HL-60 (cell line): ENCODE measurements at regions not wholly inside any gene's neighbourhood (a gene's known extent, or its start where the extent isn't known, plus 50 kb on each side); places are given as distances from the start of the nearest gene placed in this dataset.

Source experiments
- CTCF ChIP-seq: IDR thresholded peaks from one replicate; pipeline ENCODE4 v1.5.1; 2011; ENCODE audit warnings: low read length, control low read depth, inconsistent platforms; ENCODE audit not compliant: insufficient read depth
- TF ChIP-seq, protein P1 (sequence below): IDR thresholded peaks from 2 replicates; pipeline ENCODE4 v1.6.1; 2012; ENCODE audit warnings: low read depth; ENCODE audit not compliant: insufficient replicate concordance

DNA sequence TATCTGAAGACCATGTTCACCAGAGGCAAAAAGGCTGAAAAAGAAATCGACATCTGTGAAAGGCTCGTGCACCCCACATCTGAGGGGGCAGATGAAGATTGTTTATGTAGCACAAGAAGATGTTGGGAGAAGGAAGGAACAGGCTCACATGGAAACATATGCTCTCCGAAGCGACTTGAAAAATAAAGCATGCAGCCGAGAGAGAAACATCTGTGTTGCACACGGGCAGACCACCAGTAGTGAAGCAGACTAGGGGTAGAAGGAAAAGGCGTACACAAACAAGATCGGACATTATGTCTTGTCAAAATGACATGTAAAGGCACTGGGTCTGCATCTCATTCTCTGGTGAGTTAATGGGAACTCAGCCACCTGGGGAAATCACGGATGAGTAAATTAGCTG lies 356.5 kb downstream of the ZIC4 start:
- no peak for TF ChIP-seq CTCF
- TF ChIP-seq, protein P1, sequence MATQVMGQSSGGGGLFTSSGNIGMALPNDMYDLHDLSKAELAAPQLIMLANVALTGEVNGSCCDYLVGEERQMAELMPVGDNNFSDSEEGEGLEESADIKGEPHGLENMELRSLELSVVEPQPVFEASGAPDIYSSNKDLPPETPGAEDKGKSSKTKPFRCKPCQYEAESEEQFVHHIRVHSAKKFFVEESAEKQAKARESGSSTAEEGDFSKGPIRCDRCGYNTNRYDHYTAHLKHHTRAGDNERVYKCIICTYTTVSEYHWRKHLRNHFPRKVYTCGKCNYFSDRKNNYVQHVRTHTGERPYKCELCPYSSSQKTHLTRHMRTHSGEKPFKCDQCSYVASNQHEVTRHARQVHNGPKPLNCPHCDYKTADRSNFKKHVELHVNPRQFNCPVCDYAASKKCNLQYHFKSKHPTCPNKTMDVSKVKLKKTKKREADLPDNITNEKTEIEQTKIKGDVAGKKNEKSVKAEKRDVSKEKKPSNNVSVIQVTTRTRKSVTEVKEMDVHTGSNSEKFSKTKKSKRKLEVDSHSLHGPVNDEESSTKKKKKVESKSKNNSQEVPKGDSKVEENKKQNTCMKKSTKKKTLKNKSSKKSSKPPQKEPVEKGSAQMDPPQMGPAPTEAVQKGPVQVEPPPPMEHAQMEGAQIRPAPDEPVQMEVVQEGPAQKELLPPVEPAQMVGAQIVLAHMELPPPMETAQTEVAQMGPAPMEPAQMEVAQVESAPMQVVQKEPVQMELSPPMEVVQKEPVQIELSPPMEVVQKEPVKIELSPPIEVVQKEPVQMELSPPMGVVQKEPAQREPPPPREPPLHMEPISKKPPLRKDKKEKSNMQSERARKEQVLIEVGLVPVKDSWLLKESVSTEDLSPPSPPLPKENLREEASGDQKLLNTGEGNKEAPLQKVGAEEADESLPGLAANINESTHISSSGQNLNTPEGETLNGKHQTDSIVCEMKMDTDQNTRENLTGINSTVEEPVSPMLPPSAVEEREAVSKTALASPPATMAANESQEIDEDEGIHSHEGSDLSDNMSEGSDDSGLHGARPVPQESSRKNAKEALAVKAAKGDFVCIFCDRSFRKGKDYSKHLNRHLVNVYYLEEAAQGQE: no peak
